ENCODE measurements at regions not wholly inside any gene's neighbourhood (a gene's known extent, or its start where the extent isn't known, plus 50 kb on each side); places are given as distances from the start of the nearest gene placed in this dataset.
"Not testable (repeated sequence)": the region's sequence is repeated elsewhere in the genome, so short reads cannot be mapped to it uniquely, and the experiment has no call there.

DNA sequence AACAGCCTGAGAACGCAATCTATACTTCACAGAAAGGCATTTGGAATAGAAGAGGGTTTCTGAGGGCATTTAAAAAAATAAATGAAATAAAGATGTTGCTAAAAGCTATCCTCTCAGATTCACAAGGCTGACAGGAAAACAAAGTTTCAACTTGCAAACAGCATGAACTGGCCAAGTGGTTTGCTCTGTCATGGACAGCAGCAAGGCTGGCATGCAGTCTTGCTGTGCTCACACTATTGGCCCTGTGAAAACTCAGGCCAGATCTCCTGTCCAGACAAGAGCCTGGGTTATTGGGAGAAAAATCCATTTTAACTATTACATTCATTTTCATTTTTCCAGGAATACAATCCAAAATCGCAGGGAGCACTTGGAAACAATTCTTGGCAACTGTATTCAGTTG, 506.2 kb upstream of the SLC35B3 start:
- DNase-seq: no peak

DNA sequence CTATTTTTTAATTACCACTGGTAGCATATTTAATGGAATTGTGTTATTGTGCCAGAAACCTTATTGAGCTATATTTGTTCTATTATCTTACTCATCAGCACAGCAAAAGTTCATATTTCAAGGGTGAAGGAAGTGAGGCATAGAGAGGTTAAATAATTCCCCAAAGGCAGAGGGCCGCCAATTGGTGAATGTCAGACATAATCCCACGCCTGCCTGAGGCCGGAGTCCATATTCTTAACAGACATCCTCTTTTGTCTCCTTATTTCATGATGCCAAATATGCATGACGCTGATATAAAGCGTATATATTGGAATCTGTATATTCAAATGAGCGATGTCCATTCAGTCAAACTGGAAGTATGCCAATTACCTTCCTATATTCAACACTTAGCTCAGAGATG, 505.0 kb upstream of the SLC35B3 start:
- no peak for DNase-seq

DNA sequence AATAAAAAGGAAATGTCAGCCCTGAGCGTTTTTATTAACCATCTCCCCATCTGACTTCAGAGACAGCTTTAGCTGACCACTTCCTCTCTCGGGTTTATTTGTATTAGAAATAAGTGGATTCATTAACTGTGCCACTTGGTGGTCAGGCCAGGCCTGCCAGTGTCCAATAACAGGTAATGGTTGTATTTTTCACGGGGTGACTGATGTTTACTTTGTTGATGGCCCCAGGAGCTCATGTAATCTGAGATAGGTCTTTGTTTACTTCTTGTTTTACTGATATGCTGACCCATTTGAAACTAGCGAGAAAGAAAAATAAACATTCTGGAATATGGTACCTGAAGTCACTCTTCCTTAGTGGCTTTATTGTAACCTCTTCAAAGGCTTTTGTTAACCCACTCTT, 504.3 kb upstream of the SLC35B3 start:
- no peak for DNase-seq

DNA sequence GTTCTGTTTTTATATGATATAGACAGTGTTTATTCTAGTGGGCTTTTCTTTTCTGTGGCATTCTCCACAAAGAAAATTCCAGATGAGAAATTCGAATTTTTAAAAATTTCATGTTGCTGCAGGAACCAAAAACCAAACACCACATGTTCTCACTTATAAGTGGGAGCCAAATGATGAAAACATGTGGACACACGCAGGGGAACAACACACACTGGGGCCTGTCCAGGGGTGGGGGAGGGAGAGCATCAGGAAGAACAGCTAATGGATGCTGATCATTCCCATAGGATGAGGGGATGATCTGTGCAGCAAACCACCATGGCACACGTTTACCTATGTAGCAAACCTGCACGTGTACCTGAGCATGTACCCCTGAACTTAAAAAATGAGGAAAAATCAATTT, 499.0 kb upstream of the SLC35B3 start:
- no peak for DNase-seq

DNA sequence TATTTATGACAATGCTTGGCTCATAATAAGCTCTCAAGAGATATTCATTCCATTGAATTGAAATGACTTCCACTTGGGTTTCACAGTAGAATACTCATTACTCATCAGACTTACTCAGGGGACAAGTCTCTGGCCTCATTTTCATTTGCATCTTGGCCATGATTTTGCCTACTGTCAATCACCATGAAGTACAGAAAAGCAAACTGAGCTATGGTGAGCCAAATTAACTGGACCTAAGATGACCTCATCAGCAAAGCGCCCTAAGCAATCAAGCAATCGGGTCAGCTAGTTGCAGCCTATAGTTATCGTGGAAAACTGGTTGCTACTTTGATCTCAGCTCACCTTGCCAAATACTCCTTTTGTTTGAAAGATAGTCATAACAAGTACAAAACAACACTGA, 494.7 kb upstream of the SLC35B3 start:
- no peak for DNase-seq

DNA sequence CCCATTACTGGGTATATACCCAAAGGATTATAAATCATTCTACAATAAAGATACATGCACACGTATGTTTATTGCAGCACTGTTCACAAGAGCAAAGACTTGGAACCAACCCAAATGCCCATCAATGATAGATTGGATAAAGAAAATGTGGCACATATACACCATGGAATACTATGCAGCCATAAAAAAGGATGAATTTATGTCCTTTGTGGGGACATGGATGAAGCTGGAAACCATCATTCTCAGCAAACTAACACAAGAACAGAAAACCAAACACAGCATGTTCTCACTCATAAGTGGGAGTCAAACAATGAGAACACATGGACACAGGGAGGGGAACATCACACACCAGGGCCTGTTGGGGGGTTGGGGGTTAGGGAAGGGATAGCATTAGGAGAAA, 484.9 kb upstream of the SLC35B3 start:
- not testable (repeated sequence) for DNase-seq

DNA sequence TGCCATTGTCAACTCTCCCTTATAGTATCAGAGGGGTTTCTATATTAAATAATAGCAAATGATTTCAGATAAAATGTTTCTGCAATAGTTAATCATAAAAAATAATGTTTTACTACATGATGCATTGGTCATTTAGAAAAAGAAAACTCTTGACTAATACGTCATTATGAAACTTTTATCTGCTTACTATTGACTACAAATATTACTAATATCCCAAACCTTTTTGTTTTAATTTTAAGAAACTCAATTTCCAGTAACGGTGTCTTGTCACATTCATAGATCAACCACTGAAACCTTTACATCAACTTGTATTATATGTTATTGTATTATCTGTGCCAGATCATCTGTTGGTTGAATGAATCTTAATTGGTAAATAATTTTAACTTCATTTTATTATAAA, 482.9 kb upstream of the SLC35B3 start:
- no peak for DNase-seq

DNA sequence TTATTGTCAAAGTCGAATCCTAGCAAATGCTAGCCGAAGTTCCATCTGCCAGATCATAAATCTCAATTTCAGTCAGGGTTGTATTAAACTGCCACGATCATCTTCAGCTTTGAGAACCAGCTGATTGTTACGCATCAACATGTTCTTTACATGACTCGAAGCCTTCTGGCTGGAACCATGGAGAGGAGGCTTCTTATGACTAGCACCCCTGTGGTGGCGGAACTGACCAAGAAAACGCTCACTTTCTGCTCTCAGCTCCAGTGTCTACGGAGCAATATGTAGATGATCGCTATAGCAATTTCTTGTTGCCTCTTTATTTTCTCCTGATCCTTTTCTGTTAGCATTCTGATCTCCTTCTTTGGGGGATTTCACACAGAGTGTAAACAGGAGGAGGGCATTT, 479.4 kb upstream of the SLC35B3 start:
- DNase-seq: no peak

DNA sequence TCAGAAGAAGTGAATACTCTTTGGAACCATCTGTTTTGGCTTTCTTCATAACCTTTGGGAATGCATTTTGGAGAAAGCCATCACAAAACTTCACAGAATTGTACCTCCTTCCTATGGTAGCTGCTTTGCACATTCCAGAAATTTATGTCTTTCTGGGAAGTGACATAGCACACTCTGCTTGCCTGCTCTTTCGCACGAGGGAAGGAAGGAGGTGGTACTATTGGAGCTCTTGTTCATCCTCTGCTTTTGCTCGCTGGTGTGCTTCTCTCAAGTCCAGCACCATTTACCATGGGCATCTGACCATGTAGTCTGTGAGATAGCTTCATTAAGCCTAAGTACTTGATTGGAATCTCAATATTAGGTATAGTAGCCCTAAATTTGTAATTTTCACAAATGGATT, 473.3 kb upstream of the SLC35B3 start:
- no peak for DNase-seq

DNA sequence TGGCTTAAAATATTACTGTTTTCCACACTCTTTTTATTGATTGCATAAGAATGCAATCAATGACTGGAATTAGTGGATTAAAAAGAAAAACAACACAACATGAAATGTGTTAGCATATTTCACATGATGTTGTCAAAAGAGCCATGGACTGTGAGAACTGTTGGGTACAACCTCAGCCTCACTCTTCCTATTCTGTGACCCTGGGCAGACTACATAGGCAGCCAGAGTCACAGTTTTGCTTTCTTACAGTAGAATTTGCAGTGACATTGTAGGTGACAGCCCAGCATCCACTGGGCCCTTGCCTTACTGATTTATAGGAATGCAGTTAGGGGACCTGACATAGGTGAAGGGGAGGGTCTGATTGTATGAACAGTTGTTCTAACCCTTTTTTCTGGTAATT, 471.4 kb upstream of the SLC35B3 start:
- no peak for DNase-seq

DNA sequence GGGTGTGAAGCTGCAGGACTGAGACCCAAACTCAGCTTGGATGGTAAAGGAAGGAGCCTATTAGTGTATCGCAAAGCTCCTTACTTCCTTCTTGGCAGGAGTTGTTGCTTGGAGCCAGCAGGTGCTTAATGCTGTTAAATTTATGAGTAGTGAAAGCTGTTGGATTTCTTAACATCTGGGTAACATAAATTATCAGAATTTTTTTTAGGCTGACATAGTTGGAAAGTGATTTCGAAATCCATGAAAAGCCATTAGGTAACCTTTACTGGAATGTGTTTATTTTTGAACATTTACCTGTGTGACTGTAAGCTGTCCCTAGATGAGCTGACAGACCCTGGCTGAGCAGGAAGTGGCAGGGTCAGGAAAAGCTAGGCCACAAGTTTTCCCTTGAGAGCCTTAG, 470.4 kb upstream of the SLC35B3 start:
- DNase-seq: no peak

DNA sequence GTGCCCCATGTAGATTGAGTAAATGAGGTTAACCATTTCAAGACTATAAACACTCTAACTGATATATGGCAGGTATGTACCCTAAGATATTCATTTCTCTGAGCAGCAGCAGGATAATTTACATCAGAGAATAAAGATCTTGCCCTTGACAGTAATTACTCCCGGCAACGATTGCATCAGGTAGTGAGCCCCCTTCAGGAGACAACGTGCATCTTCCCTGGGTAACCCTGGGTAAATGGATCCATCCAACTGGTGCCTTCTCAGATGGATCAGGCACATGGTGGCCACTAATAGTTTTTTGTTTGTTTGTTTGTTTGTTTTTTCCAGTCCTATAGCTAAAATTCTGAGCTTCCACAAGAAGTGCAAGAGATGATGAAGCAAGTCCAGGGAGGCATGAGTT, 469.4 kb upstream of the SLC35B3 start:
- DNase-seq: no peak

DNA sequence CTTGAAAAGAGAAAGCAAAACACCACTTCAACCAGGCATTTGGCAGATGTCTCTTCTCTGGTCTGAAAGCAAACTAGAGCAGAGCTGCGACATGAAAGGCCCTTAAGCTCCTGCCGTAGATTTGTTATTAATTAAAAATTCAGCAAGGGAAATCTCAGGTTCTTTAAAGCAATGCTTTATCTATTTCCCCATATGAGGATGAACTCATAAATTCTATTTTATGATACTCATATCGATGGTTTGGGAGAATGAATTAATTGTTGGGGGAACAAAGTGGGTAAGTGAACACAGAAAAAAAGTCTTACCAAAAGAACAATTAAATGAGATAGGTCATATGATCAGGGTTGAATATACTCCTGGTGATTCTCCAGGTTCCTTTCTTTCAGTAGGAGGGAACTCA, 464.7 kb upstream of the SLC35B3 start:
- no peak for DNase-seq

DNA sequence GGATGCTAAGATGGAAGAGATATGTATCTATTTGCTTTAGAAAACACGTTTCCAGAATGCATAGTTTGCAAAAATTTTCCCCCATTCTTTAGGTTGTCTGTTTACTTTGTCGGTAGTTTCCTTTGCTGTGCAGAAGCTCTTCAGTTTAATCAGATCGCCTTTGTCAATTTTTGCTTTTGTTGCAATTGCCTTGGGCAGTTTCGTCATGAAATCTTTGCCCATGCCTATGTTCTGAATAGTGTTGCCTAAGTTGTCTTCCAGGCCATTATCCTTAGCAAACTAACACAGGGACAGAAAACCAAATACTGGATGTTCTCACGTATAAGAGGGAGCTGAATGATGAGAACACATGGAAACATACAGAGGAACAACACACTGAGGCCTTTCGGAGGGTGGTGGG, 454.2 kb upstream of the SLC35B3 start:
- no peak for DNase-seq

DNA sequence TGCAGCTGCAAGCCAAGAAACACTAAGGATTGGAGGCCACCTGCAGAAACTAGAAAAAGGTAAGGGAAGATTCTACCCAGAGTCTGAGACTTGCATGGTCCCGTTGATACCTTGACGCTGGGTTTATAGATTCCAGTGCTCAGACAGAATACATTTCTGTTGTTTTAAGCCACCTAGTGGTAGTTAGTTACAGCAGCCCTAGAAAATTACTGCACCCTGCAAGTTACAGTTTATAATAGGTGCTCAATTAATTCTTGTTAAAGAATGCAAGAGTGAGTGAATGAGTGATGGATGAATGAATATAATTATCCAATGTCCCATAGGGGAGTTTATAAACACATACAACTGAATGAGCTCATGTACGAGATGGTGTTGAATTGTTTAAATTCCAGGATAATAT, 453.1 kb upstream of the SLC35B3 start:
- DNase-seq: no peak

DNA sequence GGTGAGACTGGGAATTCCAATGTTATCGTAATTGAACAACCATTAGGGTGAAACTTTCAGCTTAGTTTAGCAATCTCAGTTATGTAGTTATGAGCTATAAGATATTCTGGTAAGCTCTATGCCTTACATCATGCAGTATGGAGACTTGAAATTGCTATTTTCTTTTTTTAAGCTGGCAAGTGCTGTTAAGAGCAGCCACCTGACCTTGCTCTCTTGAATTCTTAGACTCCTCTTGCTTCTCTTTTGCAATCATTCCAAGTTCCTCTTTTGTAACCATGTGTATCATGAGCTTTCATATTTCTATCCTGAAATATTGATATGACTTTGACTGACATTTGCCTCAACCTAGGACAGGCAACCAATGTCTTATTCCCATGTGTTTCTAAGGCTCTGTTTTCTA, 446.3 kb upstream of the SLC35B3 start:
- DNase-seq: no peak

DNA sequence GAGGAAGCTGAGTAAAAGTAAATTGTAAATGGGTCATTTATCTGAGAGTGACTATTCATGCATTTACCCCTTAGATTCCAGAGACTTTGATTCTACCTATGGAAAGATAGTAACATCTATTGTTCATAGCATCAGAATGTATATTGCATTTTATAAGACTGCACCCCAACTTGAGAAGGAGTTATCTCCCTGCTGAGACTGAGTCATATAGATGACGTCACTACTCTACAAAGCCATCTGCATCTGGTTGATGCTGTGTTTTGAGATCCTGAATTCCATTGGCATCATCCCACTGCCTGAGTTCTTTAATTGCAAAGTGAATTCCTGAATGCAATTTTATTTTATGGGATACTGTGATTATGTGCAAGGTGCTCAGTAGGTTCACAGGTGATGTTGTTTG, 444.0 kb upstream of the SLC35B3 start:
- no peak for DNase-seq

DNA sequence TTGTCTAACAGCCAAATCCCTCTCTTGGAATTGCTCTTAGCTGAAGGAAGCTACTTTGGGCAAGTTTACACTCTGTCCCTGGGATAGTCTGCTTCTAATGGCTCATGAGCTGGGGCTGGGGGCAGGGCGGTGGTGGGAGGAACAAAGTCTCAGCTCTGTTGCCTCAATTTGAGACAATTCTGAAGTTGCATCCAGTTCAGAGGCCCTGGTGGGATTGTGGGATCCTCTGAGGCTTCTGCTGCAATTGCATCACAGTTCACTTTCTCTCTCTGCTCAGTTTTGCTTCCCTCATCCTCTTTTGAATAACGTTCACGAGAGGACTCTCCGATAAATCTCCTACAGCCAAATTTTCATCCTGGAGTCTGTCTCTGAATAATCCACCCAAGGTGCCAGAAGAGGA, 440.6 kb upstream of the SLC35B3 start:
- no peak for DNase-seq

DNA sequence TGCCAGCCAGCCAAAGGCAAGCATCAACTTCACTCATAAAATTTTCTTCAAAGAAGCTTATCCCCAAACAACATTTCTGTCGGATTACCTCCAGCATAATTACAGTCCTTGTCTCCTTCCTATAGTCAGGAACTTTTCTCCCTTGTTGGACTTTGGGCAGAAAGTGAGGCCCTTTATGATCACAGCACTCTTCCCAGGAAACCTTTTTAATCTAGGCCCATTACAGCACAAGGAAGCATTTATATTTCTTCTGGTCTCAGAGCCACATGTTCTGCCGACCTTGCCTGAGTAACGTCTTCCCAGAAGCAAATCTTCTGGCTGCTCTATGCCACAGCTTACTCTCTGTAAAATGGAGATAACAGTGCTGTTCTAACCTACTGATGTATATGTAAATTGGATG, 437.2 kb upstream of the SLC35B3 start:
- DNase-seq: no peak

DNA sequence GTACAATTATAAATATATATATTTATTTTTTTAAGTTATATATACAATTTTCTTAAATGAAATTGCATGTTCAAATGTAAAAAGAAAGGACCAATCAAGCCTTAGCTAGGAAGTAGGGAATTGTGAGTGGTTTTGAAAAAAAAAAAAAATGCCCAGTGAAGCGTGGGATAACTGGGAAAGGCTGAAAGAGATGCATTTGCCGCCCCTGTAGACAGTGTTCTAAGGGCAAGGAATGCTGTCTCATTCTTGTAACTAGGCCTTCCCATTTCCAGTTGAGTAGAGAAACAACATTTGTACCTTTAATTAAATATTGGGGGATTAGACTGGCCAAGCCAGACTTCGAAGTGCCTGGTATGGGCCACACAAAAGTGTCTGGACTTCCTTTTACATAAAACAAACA, 430.1 kb upstream of the SLC35B3 start:
- no peak for DNase-seq

DNA sequence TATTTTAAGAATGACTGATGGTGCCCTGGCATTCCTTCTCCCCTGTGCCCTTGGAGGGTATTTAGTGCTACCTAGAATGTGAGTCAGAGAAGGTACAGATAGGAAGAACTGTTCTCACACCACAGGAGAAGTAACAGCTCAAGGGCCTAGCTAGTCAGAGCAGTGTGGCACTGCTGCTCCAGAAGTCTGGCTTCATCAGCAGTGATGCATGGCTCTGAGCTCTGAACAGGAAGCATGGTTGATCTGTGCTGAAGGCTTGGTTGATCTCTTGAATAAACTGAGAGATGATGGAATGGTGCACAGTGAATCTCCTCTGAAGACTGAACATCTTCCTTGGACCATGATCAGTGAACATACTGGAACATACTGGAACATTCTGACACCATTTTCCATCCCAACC, 425.3 kb upstream of the SLC35B3 start:
- no peak for DNase-seq

DNA sequence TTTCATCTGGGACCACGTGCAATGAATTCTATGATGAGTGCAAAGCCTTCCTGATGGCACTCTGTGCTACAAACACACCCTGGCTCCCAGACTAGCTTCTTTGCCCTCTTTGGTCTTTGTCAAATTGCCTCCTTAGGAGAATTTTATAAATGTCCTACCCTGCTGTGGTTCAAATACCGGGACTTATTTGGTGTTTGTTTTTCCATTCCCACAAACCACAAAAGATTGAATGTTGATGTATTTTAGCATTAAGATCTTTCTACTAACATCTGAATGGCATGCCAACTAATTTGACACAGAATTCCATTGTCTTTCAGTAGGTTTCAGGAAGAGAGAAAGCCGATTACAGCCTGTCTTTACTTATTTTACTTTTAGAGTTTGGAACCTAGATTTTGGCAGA, 424.2 kb upstream of the SLC35B3 start:
- no peak for DNase-seq

DNA sequence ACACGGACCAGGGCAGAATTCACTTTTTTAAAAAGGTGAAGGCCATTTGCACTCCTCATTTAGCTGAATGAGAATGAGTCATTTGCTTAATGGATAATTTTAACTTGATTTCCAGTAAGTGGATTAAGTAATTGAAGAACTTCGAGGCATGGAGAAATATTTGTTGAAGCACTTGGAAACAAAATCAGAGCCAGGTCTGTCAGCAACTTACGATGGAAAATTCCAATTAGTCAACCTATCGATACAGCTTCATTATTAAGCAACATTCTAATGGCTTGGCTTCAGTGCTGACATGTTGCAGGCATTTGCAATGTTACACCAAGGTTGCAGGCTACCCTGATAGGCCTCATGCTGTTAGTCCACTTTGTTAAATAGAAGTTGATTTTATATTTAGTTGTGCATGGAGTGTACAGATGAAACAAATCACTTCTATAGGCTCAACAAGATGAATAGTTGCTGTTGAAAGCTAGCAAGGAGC, 423.5 kb upstream of the SLC35B3 start:
- DNase-seq: no peak

DNA sequence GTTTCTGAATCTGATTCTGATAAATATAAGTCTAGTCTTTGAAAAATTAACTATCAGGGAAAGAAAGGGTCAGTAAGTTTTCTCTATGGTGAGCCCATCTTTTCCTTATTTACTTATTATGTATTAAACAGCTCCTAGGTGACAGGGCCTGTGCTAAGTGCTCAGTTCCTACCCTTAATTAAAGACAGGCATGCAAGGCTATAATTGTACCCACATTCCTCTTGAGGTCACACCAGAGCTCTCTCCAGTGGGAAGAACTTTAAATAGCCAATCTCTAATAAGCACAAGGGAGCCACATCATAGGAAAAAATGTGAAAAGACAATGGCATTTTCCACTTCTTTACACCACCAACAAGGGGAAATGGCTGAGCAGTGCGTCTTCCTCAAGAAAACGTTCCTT, 421.8 kb upstream of the SLC35B3 start:
- no peak for DNase-seq

DNA sequence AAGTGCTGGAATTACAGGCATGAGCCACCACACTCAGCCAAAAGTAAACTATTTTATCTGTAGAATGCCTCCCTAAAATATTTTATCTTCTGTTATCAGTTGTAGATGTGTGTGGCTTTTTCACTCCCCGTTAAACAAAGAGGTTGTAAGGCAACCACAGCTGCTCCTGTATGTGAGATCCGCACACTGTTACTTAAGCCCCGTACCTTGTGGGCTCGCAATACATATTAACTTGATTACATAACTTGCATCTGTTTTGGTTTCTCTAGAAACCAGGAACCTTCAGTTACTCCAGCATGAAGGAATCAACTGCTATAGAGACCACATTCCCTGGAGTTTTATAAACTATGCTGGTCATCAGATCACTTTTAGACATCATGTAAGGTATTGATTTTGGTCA, 420.1 kb upstream of the SLC35B3 start:
- no peak for DNase-seq

DNA sequence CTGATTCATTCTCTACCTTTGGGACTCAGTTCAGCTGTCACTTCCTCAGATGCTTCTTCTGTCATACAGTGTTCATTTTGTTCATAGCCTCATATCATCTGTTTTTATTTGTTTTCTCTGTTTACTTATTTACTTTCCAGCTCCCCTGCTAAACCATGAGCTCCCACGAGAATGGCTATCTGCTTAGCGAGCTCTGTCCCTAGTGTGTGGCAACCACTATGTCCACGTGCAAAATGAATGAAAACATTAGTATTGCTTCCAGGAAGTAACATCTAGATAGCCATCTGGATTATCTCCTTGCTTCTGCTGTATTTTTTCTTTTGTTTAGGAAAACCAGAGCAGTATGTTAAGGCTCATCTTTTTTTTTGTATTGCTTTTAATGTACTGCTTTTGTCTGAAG, 417.0 kb upstream of the SLC35B3 start:
- no peak for DNase-seq
